HG02840 (cell line): ENCODE measurements at regions not wholly inside any gene's neighbourhood (a gene's known extent, or its start where the extent isn't known, plus 50 kb on each side); places are given as distances from the start of the nearest gene placed in this dataset.
"Not testable (repeated sequence)": the region's sequence is repeated elsewhere in the genome, so short reads cannot be mapped to it uniquely, and the experiment has no call there.

ENCODE experiments used
- ATAC-seq: cut with Tn5 transposase; IDR thresholded peaks from one replicate; pipeline ENCODE4 v1.9.1; 2021; ENCODE audit warnings: mild to moderate bottlenecking, moderate library complexity, moderate number of reproducible peaks; ENCODE audit not compliant: unreplicated experiment, low FRiP score

DNA sequence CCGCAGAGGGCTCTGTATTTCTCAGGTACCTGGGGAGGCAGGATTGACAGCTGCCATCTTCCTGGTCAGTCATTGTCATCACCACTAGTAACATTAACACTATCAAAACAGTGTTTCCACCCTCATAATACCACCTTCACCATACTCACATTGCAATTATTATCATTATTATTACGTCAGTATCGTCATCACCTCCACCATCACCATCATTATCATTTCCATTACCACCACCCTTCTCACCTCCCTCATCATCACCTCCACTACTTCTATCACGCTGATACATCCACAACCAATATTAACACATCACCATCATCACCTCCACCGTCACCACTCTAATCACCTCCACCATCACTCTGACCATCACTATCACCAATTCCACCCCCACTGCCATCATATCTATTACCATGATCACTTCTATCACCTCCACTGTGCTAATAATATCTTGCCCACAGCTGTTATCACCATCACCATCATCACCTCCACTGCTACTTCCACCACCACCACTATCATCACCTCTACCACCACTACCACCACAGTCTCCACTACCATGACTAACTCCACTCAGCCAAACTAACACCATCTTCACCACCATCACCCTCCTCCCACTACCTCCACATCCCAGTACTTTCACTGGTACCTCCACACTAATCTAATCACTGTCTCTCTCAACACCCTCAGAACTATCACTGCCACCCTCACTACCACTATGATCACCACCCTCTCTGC, 196.4 kb downstream of the RPS24 start:
- no peak for ATAC-seq

DNA sequence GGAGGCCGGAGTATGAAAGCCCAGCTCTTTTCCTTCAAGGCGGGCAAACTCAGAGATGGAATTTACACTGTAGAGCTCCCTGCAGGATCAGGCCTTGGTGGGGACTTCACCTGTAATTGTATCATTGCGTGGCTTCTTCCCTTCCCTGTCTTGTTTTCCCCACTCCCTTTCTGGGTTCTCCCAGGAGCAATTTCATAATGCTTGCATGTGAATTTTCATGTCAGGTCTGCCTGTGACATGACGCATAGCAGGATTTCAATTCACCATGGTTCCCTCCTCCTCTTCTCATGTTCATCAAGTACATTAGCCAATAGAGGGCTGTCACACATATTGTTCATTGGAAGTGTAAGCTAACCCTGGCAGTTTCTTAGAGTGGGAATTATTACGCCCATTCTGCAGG, 197.7 kb downstream of the RPS24 start:
- ATAC-seq: no peak

DNA sequence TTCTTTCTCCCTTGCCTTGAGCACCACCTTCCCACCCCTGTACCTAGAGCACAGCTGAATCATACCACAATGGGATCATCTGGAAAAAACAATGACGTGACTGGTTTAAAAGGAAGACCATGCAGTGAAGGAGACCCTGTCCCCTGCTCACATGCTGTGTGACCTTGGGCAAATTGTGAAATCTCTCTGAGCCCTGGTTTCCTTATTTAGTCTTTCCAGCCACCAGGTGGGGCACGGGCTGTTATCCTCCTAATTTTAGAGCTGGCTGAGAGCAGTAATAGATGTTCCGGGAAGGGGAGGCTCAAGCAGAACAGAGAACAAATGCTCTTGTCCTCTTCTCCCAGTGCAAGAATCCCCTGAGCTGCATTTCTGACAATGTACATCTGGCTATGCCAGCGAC, 198.3 kb downstream of the RPS24 start:
- no peak for ATAC-seq

DNA sequence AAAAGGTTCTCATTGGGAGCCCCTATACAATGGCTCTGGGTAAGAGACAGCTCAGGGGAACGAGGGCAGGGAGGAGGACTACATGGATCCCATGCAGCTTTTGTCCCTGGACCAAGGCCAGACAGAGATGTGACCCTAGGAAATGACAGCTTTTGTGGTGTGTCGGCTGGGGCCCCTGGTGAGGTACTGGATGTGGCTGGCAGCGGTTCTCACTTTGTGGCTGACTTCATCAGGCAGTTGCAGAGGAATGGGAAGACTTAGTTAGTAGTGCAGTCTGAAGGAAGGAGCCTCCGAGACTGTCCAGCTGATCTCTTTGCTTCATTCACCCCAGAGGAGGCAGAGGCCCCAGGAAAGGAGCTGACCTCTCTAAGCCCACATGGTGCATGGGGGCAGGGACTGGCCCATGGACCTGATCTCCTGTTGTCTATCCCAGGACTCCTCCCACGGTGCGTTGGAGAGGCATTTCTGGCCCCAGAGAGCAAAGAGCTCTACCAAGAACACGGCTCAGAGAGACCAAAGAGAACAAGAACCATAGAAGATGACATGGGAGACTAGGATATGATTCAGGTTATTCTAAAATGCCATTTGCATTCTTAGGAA, 202.9 kb downstream of the RPS24 start:
- no peak for ATAC-seq

DNA sequence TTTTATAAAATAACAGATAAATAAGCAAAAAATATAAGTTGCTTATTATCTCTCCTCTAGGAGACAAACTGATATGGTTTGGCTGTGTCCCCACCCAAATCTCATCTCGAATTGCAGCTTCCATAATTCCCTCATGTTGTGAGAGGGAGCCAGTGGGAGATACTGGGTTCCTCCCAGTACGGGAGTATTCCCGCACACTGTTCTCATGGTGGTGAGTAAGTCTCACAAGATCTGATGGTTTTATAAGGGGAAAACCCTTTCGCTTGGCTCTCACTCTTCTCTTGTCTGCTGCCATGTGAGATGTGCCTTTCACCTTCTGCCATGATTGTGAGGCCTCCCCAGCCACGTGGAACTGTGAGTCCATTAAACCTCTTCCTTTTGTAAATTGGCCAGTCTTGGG, 204.3 kb downstream of the RPS24 start:
- not testable (repeated sequence) for ATAC-seq

DNA sequence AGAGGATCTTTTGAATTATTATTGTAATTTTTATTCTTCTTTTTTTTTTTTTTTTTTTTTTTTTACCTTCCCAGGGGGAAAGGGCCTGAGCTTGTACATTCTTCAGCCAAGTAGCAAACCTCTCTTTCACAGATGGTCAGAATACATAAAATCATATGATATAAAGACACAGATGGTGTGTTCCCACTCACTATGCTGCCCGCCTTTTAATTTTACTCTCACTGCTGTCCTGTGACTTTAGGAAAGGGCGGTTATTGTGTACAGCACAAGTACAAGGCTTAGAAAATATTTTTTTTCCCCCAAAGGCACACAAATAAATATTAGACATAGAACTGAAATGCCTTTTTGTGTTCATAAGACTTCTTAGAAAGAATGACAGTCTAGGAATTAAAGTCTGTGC, 213.6 kb downstream of the RPS24 start:
- no peak for ATAC-seq

DNA sequence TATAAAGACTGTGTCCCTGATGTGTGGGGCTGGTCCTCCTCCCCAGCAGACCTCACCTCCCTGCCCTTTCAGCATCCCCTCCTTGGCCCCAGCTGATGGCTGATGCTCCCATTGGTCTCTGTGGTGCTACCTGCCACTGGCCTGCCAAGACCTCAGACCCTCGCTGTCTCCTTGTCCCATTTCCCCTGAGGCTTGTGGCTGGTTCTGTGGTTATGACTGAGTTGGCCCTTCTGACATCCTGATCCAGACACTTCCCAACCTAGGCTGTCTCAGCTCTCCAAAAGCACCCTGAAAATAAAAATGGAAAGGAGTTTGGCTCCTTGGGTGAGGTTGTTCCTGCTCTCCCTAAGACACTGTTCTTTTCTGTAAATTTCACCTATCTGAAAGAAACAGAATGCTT, 214.2 kb downstream of the RPS24 start:
- ATAC-seq: no peak

DNA sequence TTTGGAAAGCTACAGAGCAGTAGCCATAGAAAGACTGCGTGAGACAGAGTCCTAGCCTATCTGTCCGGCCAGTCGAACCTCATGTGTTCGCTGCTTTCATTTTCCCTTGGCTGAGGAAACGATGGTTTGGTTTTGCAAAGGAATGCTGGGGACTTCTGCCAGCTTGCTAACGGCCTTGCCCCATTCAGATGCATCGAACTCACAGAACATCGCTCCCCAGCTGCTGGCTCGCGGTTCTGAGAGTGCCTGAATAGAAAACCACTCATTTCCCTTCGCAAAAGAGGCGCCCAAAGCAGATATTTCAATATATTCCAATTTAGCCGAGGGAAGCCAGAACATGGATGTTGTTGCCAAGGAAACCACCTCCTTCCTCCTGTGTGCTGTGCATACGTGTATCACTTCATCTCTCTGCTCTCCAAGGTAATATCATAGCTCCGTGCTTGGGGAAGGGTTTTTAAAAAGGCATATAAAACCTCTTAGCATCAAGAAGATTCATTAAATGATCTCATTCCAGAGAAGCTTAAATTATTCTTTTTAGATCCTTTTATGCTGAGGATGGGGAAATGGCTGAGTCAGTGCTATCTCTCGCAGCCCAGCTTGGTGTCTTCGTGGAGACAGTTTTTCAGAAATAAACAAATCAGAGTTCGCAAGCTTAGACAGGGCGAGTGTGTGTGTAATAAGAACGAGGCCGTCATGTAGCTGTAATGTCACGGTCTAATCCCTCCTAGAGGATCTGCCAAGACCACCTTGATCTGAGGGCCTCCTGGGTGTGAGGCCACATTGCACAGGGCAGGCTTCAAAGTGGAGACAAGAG, 215.2 kb downstream of the RPS24 start:
- ATAC-seq: no peak

DNA sequence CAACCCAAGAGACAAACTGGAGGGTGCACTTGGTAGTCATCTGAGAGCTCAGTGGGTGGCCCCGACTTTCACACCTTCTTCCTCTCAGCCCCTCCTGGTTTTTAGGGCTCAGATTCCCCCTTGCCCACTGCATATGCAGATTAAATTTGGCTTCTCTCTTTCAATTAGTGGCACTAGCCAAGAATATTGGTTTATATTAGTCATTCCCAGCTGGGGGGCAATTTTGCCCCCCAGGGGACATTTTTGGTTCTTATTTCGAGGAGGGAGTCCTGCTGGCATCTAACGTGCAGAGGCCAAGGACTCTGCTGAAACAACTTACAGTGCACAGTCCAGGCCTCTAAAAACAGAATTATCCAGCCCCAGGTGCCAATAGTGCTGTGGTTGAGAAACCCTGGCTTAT, 216.0 kb downstream of the RPS24 start:
- ATAC-seq: no peak

DNA sequence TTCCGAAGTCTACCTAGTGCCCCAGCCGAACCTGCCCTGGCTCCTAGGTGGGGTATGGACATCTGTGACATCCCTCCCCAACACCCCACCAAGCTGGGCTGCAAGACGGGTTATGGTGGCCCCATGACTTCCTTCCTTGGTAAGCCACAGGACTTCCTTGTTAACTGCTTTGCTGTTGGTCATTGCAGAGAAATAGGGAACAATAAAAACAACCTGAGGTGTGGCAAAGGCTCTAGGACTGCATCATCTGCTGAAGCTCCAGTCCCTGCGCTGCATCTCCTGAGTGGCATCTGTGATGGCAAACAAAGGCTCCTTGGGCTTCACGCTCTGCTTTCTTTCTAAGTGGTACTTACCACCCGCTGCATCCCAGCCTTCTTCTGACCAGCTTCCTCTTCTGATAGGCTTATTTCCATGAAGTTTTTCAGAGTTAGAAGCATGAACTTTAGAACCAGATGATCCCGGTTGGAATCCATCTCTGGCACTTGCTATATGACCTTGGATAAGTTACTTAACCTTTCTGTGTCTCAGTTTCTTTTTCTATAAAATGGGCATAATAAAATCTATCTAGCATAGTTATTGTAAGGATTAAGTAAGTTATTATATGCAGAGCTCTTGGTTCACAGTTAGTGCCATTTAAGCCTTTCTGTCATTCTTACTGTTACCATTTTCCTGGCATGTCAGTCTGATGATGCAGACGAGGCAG, 216.8 kb downstream of the RPS24 start:
- ATAC-seq: no peak

DNA sequence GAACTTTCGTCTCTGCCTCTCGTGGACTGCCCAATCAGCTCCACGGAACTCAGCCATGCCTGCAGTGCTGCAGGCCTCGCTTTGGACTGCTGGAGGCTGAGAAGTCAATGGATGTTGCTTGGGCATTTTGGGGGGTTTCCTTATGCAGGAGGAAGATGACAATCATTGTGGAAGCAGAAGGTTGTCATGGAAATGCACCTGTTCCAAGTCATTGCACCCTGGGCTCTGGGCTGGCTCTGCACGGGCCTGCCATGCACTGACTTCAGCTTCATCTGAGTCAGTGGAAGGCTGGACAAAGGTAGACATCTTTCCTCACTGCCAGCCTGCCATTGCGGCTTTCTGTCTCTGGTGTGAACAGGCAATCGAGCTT, 217.3 kb downstream of the RPS24 start:
- ATAC-seq: no peak

DNA sequence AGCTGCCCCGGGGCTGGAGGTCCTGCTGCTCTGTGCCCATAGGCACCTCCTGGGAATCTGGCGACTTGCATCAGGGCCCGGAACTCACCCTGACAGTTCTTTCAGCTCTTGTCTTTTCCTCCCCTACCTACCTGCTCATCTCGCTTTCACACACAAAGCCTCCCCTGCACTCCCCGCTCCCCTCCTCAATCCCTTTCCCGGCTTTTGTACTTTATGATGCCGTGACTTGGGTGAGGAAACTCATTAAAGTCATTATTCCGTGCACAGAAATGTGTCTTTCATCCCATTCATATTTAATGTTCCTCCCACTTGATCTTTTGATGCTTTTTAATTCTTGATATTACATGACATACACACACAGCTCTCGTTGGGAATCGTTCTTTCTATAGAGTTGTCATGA, 218.6 kb downstream of the RPS24 start:
- ATAC-seq: no peak

DNA sequence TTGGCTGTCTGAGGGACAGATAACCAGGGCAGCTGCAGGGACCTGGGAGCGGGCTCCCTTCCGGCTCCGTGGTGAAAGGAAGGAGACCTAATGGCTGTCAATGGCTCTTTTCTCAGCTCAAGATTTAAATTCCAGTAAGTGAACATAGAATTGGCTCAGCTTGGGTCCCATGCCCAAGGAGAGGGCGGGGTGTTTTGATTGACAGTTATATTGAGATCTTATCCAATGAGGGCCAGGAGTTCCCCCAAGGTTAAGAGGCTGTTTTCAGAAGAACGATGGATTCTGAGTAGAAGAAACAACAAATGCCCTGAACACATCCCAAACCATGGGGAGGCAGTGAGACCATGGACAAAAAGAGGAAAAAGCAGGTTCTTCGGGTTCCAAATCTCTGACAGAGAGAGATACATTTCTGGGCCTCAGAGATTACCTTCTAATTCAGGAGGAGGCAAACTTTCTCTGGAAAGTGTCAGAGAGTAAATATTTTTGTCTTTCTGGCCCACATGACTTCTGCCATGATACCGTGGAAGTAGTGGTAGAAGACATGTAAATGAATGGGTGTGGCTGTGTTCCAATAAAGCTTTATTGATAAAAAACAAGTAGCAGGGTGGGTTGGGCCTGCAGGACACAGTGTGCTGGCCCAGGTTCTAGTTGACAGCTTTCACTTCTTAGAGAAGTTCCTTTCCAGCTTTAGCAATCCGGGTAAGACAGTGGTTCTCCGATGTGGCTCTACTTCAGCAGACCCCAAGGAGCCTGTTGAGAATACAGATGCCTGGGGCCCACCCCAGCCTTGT, 219.6 kb downstream of the RPS24 start:
- ATAC-seq: no peak

DNA sequence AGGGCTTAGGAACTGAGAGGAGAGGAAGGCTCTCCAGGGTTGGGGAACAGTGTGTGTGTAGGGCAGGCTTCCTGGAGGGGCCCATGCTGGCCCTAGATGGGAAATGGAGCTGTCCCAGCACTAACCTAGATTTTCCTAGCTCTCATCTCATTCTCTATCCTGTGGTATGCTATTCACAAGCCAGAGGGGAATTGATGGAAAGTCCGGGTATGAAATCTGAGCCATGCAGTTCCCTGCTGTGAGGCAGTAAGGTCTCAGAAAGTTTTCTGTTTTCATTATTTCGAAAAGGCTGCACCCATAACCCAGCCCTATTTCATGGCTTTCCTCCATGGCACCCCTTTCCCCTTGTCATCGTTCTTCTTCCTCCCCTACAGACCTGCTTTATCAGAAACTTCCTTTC, 220.3 kb downstream of the RPS24 start:
- no peak for ATAC-seq

DNA sequence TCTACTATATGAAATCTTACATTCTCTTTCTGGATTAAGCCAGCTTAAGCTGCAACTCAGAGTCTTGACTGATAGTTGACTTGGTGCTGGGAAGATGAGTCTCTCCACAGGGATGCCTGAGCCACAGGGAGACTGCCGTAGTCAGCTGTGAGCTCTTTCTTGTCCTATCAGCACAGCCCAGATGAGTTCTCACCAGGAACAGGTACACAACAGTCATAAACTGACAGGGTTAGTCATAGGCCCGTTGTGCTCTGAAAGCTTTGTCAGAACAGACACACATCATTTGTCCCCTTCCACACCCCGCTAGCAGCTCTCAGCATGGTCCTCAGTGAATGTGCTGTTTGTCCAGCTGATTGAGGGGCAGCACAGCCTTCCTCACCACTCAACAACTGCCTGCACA, 221.6 kb downstream of the RPS24 start:
- ATAC-seq: no peak

DNA sequence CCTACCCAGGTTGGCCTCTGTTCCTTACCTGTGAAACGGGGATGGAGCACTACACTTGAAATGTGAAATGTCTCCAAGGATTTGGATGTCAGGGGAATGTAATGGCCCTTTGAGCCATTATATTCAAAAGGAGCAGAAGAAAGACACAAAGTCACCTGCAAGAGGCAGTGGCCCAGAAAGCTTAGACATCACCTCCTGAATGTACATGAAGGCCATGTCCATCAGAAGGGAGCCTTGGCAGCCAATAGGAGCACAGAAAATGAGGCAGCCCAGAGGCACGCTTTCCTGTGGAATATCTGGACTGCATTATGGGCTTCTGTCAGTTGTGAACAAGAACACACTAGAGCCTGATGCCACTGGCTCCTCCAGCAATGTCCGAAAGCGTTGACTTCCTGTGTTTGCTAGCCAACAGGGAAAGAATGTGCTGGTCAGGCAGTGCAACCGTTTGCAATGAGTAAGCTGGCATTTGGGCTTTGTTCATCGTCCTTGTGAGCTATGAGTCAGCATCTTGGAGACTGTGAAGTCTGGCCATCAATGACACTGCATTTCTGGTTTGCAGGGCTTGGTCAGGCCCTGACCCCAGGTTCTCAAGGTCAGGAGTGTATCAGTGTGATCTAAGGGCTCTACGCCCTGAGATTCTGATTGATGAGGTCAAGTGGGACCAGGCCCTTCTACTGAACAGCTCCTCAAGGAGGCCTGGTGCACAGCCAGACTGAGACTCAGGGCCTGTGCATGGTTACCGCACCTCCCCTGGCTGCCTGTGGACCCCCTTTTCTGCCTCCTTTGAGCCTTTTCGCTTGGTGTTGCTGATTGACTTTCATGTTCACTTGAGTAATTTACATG, 222.4 kb downstream of the RPS24 start:
- no peak for ATAC-seq

DNA sequence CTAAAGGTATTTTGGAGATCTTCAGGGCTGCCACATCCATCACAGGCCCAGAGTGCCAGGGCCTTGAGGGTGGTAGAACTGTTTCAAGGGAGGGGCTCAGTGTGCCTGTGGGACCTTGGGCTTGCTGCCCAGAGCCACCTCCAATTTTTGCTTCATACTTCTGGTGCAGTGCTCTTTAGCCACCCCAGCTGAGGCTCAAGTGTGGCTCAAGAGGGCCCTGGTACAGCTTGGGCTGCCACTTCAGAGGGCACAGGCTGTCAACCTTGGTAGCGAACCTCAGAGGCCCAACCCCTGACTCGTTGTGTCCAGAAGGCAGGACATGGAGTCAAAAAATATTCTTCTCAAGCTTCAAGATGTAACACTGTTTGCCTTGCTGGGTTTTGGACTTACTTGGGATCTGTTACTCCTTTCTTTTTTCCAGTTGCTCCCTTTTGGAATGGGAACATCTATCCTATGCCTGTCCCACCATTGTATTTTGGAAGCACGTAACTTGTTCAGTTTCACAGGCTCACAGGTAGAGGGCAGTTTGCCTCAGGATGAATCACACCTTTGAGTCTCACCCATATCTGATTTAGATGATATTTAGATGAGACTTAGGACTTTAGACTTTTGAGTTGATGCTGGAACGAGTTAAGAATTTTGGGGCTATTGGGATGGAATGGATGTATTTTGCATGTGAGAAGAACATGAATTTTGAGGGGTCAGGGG, 224.8 kb downstream of the RPS24 start:
- no peak for ATAC-seq

DNA sequence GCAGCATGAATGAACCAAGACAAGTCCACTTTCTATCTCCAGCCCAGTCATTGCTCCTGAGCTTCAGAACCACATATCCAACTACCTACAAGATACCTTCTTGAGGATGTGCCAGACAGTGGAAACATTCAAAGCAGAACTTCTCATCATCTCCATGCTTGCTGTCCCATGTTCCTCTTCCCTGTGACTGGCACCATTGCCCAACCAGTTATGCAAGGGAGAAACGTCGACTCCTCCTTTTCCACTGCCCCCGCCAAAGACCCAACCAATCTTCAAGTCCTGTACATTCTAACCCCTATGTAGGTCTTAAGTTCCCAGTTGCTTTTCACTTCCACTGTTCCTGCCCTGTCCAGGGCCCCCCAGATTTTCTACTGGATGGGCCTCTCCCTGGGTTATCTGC, 225.7 kb downstream of the RPS24 start:
- no peak for ATAC-seq

DNA sequence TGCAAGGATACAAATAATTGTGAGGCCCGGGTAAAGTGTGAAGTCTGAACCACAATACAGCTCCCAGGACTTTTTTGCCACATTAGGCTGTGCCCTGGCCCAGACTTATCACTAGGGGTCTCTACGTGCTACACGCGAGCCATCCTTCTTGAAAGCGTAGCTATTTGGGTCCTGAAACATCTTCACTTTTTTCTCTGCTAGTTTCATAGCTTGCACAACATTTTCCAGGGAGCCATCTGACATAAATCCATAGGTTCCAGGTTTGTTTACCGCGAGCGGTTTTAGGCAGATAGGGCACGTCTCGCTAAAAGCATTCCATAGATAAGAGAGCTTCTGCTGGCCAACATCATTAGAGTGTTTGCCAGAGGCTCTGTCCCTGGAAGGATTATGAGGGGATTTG, 226.5 kb downstream of the RPS24 start:
- no peak for ATAC-seq
